BLaER1 treated with 17β-estradiol and CSF1 and Interleukin-3, amounts not matched to agents 10 nM and 100 nM (cell line): ENCODE measurements at regions not wholly inside any gene's neighbourhood (a gene's known extent, or its start where the extent isn't known, plus 50 kb on each side); places are given as distances from the start of the nearest gene placed in this dataset.

Experiments used
- H3K27ac ChIP-seq, 11 experiments: shearing (Covaris generic); formaldehyde crosslinking; 2 replicates each; pipeline ENCODE4 v1.8.1; 2022
- H3K27me3 ChIP-seq, 11 experiments: shearing (Covaris generic); formaldehyde crosslinking; 2 replicates each; pipeline ENCODE4 v1.8.1; 2022
- H3K36me3 ChIP-seq, 11 experiments: shearing (Covaris generic); formaldehyde crosslinking; 2 replicates each; pipeline ENCODE4 v1.8.1; 2022
- H3K4me1 ChIP-seq, 10 experiments: shearing (Covaris generic); formaldehyde crosslinking; 2 replicates each; pipeline ENCODE4 v1.8.1; 2022
- H3K4me2 ChIP-seq, 11 experiments: shearing (Covaris generic); formaldehyde crosslinking; 2 replicates each; pipeline ENCODE4 v1.8.1; 2022
- H3K4me3 ChIP-seq, 10 experiments: shearing (Covaris generic); formaldehyde crosslinking; 2 replicates each; pipeline ENCODE4 v1.8.1; 2022
- H3K9ac ChIP-seq, 11 experiments: shearing (Covaris generic); formaldehyde crosslinking; 2 replicates each; pipeline ENCODE4 v1.8.1; 2022
- H3K9me3 ChIP-seq, 11 experiments: shearing (Covaris generic); formaldehyde crosslinking; replicated peaks in 1 of 11; 2 replicates each; pipeline ENCODE4 v1.8.1; 2022
- H4K20me1 ChIP-seq, 11 experiments: shearing (Covaris generic); formaldehyde crosslinking; 2 replicates each; pipeline ENCODE4 v1.8.1; 2022
- Cebpa-rat ChIP-seq, 11 experiments: shearing (Covaris generic); IDR thresholded peaks; 2 replicates each; pipeline ENCODE4 v1.8.1; 2022

DNA sequence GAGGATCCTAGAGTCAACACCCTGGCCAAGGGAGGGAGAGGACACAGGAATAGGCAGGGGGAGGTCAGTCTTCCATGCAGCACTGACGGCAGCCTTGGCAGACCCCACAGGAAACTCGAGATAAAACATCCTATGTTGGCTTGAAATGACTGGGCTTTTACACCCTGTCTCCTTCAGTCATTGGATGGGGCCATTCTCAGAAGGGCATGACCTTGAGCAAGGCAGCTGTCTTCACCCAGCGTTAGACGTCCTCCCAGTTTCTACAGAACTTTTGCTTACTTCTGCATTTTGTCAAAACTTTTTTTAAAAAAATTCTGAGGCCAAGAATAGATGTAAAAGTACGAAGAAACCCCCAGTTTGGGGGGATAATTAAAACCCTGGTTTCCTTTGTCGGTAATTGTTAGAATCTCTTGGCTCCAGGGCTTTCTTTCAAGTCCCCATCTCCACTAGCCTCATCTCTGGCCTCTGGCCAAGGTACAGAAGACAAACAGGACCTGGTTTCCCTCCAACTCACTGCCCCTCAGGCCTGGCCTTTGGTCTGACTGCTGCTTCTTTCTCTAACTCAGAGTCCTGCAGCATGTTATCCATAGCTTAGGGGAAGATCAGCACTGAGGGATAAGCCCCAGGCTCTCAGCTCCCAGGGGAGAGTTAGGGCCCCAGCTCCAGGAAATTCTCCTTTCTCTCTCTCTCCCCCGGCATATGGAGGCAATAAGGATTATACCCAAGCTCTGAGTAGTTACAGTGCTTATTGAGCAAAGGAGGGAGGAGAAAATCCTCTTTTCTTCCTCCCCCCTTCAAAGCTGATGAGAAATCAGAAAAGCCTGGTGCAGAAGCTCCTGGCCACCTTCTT, 51.6 kb upstream of the KCND3 start:
- Histone ChIP-seq H3K36me3 (no peaks in the 10 kb centered on the region), H3K27ac (no peak overlapping the region), H3K4me1 (peaks cover 8 to 17% (median 11%) of the 10 kb centered on the region in 10 experiments; a peak in 16 of 20 replicates), H3K4me3 (no peak overlapping the region), H3K4me2 (peak overlapping the region in 10 of 11 experiments; percentile 9 to 54 (median 34); a peak in 16 of 22 replicates), H3K9ac (no peak overlapping the region), H3K9me3 (no peaks in the 10 kb centered on the region), H4K20me1 (no peaks in the 10 kb centered on the region), H3K27me3 (no peaks in the 10 kb centered on the region)
- TF ChIP-seq Cebpa-rat (IDR thresholded peaks at IDR 0.05): no peak

DNA sequence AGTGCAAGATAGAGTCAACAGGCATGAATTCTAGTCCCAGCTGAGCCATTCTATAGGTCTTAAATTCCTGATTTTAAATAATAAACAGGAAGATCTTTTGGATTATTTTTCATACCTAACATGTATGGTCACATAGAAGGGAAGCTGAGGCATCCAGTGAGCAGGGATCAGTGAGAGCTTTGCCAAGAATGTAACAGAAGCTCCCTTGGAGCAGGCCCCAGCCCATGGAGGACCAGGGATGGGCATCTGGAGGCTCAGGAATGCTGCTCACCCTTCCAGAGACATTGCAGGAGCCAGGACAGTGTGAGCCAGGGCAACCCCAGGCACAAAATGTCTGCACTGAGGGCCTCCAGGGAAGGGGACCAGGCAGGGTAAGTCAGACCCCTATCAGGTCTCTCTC, 54.4 kb upstream of the KCND3 start:
- no peak overlapping the region for H3K4me2 ChIP-seq
- H3K36me3 ChIP-seq: no peaks in the 10 kb centered on the region
- no peaks in the 10 kb centered on the region for H4K20me1 ChIP-seq
- H3K9me3 ChIP-seq: no peaks in the 10 kb centered on the region
- H3K27ac ChIP-seq: no peak overlapping the region
- peaks cover 8 to 14% (median 11%) of the 10 kb centered on the region in 10 experiments; a peak in 16 of 20 replicates for H3K4me1 ChIP-seq
- no peak overlapping the region for H3K4me3 ChIP-seq
- no peaks in the 10 kb centered on the region for H3K27me3 ChIP-seq
- TF ChIP-seq Cebpa-rat (IDR thresholded peaks at IDR 0.05): no peak
- no peak overlapping the region for H3K9ac ChIP-seq

- no peak overlapping the region for H3K27ac ChIP-seq
- no peak for TF ChIP-seq Cebpa-rat (IDR thresholded peaks at IDR 0.05)
- H3K4me2 ChIP-seq: no peak overlapping the region
- no peaks in the 10 kb centered on the region for H3K9me3 ChIP-seq
- H3K4me3 ChIP-seq: no peak overlapping the region
- H3K9ac ChIP-seq: no peak overlapping the region
- peaks cover 8 to 14% (median 11%) of the 10 kb centered on the region in 10 experiments; a peak in 15 of 20 replicates for H3K4me1 ChIP-seq
- no peaks in the 10 kb centered on the region for H4K20me1 ChIP-seq
- no peaks in the 10 kb centered on the region for H3K36me3 ChIP-seq
- H3K27me3 ChIP-seq: no peaks in the 10 kb centered on the region
Measured at GRCh38 chr1:112044745-112045144, 55.3 kb upstream of the KCND3 start.

GRCh38 chr1:112046630-112047029, 57.2 kb upstream of the KCND3 start:
- Histone ChIP-seq H3K4me1 (peaks cover 0 to 8% (median 1%) of the 10 kb centered on the region in 10 experiments; a peak in 11 of 20 replicates), H3K4me3 (no peak overlapping the region), H4K20me1 (no peaks in the 10 kb centered on the region), H3K9ac (no peak overlapping the region), H3K36me3 (no peaks in the 10 kb centered on the region), H3K4me2 (no peak overlapping the region), H3K27ac (no peak overlapping the region), H3K9me3 (no peaks in the 10 kb centered on the region), H3K27me3 (no peaks in the 10 kb centered on the region)
- no peak for TF ChIP-seq Cebpa-rat (IDR thresholded peaks at IDR 0.05)

DNA sequence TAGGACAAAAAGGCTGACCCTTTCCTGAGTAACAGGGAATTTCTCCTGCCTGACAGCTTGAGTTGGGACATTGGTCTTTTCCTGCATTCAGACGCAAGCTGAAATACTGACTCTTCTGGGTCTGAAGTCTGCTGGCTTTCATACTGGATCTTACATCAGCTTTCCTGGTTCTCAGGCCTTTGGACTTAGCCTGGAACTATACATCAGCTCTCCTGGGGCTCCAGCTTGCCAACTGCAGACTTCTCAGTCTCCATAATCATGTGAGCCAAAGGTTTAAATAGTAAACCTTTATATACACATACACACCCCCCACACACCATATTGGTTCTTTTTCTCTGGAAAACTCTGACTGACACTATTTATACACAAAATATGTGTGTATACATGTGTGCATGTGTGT, 59.0 kb upstream of the KCND3 start:
- no peak overlapping the region for H3K4me2 ChIP-seq
- H3K4me1 ChIP-seq: peaks cover 0 to 6% (median 0%) of the 10 kb centered on the region in 10 experiments; a peak in 7 of 20 replicates
- no peak for TF ChIP-seq Cebpa-rat (IDR thresholded peaks at IDR 0.05)
- no peaks in the 10 kb centered on the region for H3K36me3 ChIP-seq
- H4K20me1 ChIP-seq: no peaks in the 10 kb centered on the region
- H3K27me3 ChIP-seq: no peaks in the 10 kb centered on the region
- H3K4me3 ChIP-seq: no peak overlapping the region
- no peak overlapping the region for H3K27ac ChIP-seq
- H3K9me3 ChIP-seq: no peaks in the 10 kb centered on the region
- H3K9ac ChIP-seq: no peak overlapping the region

- H3K27ac ChIP-seq: no peak overlapping the region
- H3K4me1 ChIP-seq: peaks cover 0 to 51% (median 39%) of the 10 kb centered on the region in 10 experiments; a peak in 16 of 20 replicates
- TF ChIP-seq Cebpa-rat (IDR thresholded peaks at IDR 0.05): no peak
- H3K27me3 ChIP-seq: peaks cover 0 to 17% (median 0%) of the 10 kb centered on the region in 11 experiments; a peak in 7 of 22 replicates
- no peak overlapping the region for H3K4me3 ChIP-seq
- no peak overlapping the region for H3K9ac ChIP-seq
- H3K36me3 ChIP-seq: no peaks in the 10 kb centered on the region
- H4K20me1 ChIP-seq: 0 out of 22 replicates have a peak, but pooled peaks cover 0 to under 1% (median 0%) of the 10 kb centered on the region in 11 experiments
- H3K9me3 ChIP-seq: no peaks in the 10 kb centered on the region
- no peak overlapping the region; a peak in 1 of 22 replicates for H3K4me2 ChIP-seq
Measured at GRCh38 chr1:112054510-112054909, 65.0 kb upstream of the KCND3 start.

DNA sequence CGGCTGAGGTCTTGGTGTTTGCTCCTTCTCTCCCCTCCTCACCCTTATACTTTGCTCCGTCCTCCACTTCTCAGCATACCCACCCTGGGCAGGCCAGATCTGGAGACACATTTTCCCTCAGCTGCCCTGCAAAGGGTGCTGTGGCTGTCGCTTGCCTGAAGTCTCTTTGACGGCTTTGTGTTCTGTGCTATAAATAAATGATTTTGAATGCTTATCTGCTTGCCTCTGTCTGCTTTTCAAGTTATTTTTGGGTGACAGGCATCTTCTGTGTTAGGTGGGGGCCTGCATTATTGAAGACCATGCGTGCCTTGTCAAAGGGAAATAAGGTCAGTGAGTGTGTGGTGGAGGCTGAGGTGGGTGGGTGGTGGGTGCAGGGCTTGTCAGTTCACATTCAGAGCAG, 66.9 kb upstream of the KCND3 start:
- H3K27me3 ChIP-seq: peaks cover 0 to 17% (median 0%) of the 10 kb centered on the region in 11 experiments; a peak in 7 of 22 replicates
- no peak overlapping the region for H3K4me3 ChIP-seq
- no peak overlapping the region for H3K27ac ChIP-seq
- no peak for TF ChIP-seq Cebpa-rat (IDR thresholded peaks at IDR 0.05)
- H3K9ac ChIP-seq: no peak overlapping the region; a peak in 1 of 22 replicates
- H3K4me2 ChIP-seq: peak overlapping the region in 9 of 11 experiments; percentile 22 to 83 (median 69); a peak in 18 of 22 replicates
- peaks cover 0 to 64% (median 55%) of the 10 kb centered on the region in 10 experiments; a peak in 17 of 20 replicates for H3K4me1 ChIP-seq
- H4K20me1 ChIP-seq: peaks cover 0 to 8% (median 0%) of the 10 kb centered on the region in 11 experiments; a peak in 1 of 22 replicates
- H3K9me3 ChIP-seq: no peaks in the 10 kb centered on the region
- H3K36me3 ChIP-seq: no peaks in the 10 kb centered on the region

DNA sequence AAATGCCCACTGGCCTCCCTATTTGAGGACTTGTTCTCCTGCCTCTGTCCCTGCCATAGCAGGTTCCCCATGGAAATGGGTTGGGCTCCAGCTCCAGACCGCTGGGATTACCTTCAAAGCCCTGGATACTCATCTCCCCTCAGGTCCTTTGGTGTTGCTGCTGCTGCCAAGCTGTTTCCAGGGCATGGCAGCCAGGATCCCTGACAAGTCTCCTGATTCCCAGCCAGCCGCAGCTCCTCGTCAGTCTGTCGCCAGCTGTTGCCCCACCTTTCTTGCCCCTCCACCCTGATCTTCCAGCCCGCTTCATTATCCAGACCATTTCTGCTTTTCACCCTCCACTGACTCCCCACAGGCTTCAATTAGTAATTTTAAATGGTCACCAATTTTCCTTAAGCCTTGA, 68.3 kb upstream of the KCND3 start:
- H3K4me2 ChIP-seq: peak overlapping the region in 9 of 11 experiments; percentile 22 to 83 (median 69); a peak in 18 of 22 replicates
- H3K36me3 ChIP-seq: no peaks in the 10 kb centered on the region
- no peak overlapping the region for H3K27ac ChIP-seq
- H3K4me3 ChIP-seq: no peak overlapping the region
- peaks cover 0 to 8% (median 0%) of the 10 kb centered on the region in 11 experiments; a peak in 1 of 22 replicates for H4K20me1 ChIP-seq
- no peak overlapping the region for H3K9ac ChIP-seq
- no peak for TF ChIP-seq Cebpa-rat (IDR thresholded peaks at IDR 0.05)
- H3K9me3 ChIP-seq: no peaks in the 10 kb centered on the region
- peaks cover 0 to 73% (median 60%) of the 10 kb centered on the region in 10 experiments; a peak in 17 of 20 replicates for H3K4me1 ChIP-seq
- H3K27me3 ChIP-seq: peaks cover 0 to 17% (median 0%) of the 10 kb centered on the region in 11 experiments; a peak in 7 of 22 replicates

GRCh38 chr1:112058815-112059450, 69.5 kb upstream of the KCND3 start:
- H3K4me2 ChIP-seq: peak overlapping the region in 9 of 11 experiments; percentile 28 to 83 (median 69); a peak in 17 of 22 replicates
- H3K4me3 ChIP-seq: no peak overlapping the region
- peaks cover 0 to 12% (median 9%) of the 10 kb centered on the region in 11 experiments; a peak in 11 of 22 replicates for H3K9me3 ChIP-seq
- no peak overlapping the region for H3K27ac ChIP-seq
- no peaks in the 10 kb centered on the region for H3K36me3 ChIP-seq
- peaks cover 0 to 17% (median 0%) of the 10 kb centered on the region in 11 experiments; a peak in 7 of 22 replicates for H3K27me3 ChIP-seq
- peaks cover 0 to 73% (median 60%) of the 10 kb centered on the region in 10 experiments; a peak in 17 of 20 replicates for H3K4me1 ChIP-seq
- TF ChIP-seq Cebpa-rat (IDR thresholded peaks at IDR 0.05): no peak
- H4K20me1 ChIP-seq: peaks cover 0 to 8% (median 0%) of the 10 kb centered on the region in 11 experiments; a peak in 1 of 22 replicates
- no peak overlapping the region for H3K9ac ChIP-seq
